Ishikawa (cell line): ENCODE measurements at regions not wholly inside any gene's neighbourhood (a gene's known extent, or its start where the extent isn't known, plus 50 kb on each side); places are given as distances from the start of the nearest gene placed in this dataset.

Source experiments
- CEBPB ChIP-seq: IDR thresholded peaks from 2 replicates; pipeline ENCODE4 v1.6.1; 2012
- CREB1 ChIP-seq: IDR thresholded peaks from 2 replicates; pipeline ENCODE4 v1.6.1; 2012; ENCODE audit warnings: low read depth
- EGR1 ChIP-seq: IDR thresholded peaks from 2 replicates; pipeline ENCODE4 v1.6.1; 2012
- EP300 ChIP-seq: IDR thresholded peaks from 2 replicates; pipeline ENCODE4 v1.6.1; 2012; ENCODE audit warnings: borderline replicate concordance
- FOXM1 ChIP-seq: IDR thresholded peaks from 2 replicates; pipeline ENCODE4 v1.6.1; 2012; ENCODE audit warnings: low read depth, borderline replicate concordance
- MAX ChIP-seq: IDR thresholded peaks from 2 replicates; pipeline ENCODE4 v1.6.1; 2012
- NFIC ChIP-seq: IDR thresholded peaks from 2 replicates; pipeline ENCODE4 v1.6.1; 2012
- RAD21 ChIP-seq: IDR thresholded peaks from 2 replicates; pipeline ENCODE4 v1.6.1; 2012; ENCODE audit warnings: low read depth
- REST ChIP-seq: IDR thresholded peaks from 2 replicates; pipeline ENCODE4 v1.6.1; 2012; ENCODE audit warnings: low read depth, mild to moderate bottlenecking
- TAF1 ChIP-seq: IDR thresholded peaks from 2 replicates; pipeline ENCODE4 v1.6.1; 2012; ENCODE audit warnings: low read depth, mild to moderate bottlenecking
- TCF12 ChIP-seq: IDR thresholded peaks from 2 replicates; pipeline ENCODE4 v1.6.1; 2012; ENCODE audit warnings: low read depth
- TEAD4 ChIP-seq: IDR thresholded peaks from 2 replicates; pipeline ENCODE4 v1.6.1; 2012
- USF1 ChIP-seq: IDR thresholded peaks from 2 replicates; pipeline ENCODE4 v1.6.1; 2012
- YY1 ChIP-seq: IDR thresholded peaks from 2 replicates; pipeline ENCODE4 v1.6.1; 2012; ENCODE audit warnings: low read depth
- ZBTB7A ChIP-seq: IDR thresholded peaks from 2 replicates; pipeline ENCODE4 v1.6.1; 2012; ENCODE audit warnings: low read depth

- TF ChIP-seq NFIC: no peak
- no peak for TF ChIP-seq YY1
- no peak for TF ChIP-seq EP300
Observed at GRCh38 chr6:20271818-20272217, 59.5 kb upstream of the MBOAT1 start.

- TF ChIP-seq USF1 (no peak), NFIC (no peak), TCF12 (no peak), CREB1 (no peak), EP300 (no peak), CEBPB (no peak)
Observed at GRCh38 chr6:20274137-20274536, 61.9 kb upstream of the MBOAT1 start.

GRCh38 chr6:20279051-20279450 lies 66.8 kb upstream of the MBOAT1 start:
- TF ChIP-seq TAF1 (no peak), TCF12 (no peak), RAD21 (no peak), FOXM1 (no peak), EGR1 (no peak), EP300 (no peak), TEAD4 (no peak), NFIC (no peak), USF1 (no peak), REST (no peak), YY1 (no peak), MAX (no peak), CREB1 (no peak), ZBTB7A (no peak), CEBPB (no peak)

GRCh38 chr6:20279608-20280287 lies 67.5 kb upstream of the MBOAT1 start:
- TF ChIP-seq TEAD4: no peak
- TF ChIP-seq ZBTB7A: no peak
- no peak for TF ChIP-seq MAX
- TF ChIP-seq CREB1: no peak
- no peak for TF ChIP-seq EP300
- TF ChIP-seq YY1: no peak
- TF ChIP-seq USF1: no peak
- TF ChIP-seq EGR1: no peak

- TF ChIP-seq ZBTB7A (no peak), CEBPB (no peak), USF1 (no peak), CREB1 (no peak), TCF12 (no peak), NFIC (no peak), RAD21 (no peak), REST (no peak), TAF1 (no peak), TEAD4 (no peak), EP300 (no peak), FOXM1 (no peak), EGR1 (no peak)
Observed at GRCh38 chr6:20280288-20280621, 68.0 kb upstream of the MBOAT1 start.

- TF ChIP-seq ZBTB7A (no peak), TAF1 (no peak), EP300 (no peak), USF1 (no peak), TCF12 (no peak), CREB1 (no peak), CEBPB (no peak), REST (no peak), TEAD4 (no peak), MAX (no peak), FOXM1 (no peak)
Observed at GRCh38 chr6:20284672-20285071, 72.4 kb upstream of the MBOAT1 start.
